Fibroblast of pulmonary artery (primary cell): ENCODE measurements at regions not wholly inside any gene's neighbourhood (a gene's known extent, or its start where the extent isn't known, plus 50 kb on each side); places are given as distances from the start of the nearest gene placed in this dataset.

ENCODE experiments used
- DNase-seq: peaks from one replicate; pipeline ENCODE4 v3.0.0-alpha.2; 2010; ENCODE audit warnings: low read depth
- H3K4me3 ChIP-seq: replicated peaks from 2 replicates; pipeline ENCODE4 v1.5.1; 2011; ENCODE audit warnings: low read depth, mild to moderate bottlenecking, control low read depth, low read length, moderate library complexity
- TF ChIP-seq, protein P1 (sequence below): IDR thresholded peaks from 2 replicates; pipeline ENCODE4 v1.5.1; 2011; ENCODE audit warnings: mild to moderate bottlenecking, control low read depth, low read length, inconsistent platforms; ENCODE audit errors: missing control alignments

DNA sequence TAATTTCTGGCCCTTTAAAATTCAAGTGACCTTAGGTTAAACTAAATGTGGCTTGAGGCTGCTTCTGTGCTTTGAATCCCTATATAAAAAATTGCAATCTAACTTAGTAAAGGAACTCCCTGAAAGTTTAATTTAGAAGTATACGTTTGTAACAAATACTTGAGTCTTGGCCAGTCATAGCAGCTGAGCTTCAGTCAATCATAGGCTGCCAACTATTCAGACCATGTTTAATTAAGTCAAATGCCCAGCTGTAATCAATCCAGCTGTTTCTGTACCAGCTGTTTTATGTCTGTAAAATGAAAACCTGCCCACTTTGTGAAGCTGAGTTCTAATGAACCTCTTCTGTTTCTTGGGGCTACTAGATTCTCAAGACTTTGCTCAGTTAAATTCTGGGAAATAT lies 760.1 kb downstream of the MAT2B start:
- TF ChIP-seq, protein P1, sequence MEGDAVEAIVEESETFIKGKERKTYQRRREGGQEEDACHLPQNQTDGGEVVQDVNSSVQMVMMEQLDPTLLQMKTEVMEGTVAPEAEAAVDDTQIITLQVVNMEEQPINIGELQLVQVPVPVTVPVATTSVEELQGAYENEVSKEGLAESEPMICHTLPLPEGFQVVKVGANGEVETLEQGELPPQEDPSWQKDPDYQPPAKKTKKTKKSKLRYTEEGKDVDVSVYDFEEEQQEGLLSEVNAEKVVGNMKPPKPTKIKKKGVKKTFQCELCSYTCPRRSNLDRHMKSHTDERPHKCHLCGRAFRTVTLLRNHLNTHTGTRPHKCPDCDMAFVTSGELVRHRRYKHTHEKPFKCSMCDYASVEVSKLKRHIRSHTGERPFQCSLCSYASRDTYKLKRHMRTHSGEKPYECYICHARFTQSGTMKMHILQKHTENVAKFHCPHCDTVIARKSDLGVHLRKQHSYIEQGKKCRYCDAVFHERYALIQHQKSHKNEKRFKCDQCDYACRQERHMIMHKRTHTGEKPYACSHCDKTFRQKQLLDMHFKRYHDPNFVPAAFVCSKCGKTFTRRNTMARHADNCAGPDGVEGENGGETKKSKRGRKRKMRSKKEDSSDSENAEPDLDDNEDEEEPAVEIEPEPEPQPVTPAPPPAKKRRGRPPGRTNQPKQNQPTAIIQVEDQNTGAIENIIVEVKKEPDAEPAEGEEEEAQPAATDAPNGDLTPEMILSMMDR, result no peak
- DNase-seq, result no peak
- no peak overlapping the region for H3K4me3 ChIP-seq

DNA sequence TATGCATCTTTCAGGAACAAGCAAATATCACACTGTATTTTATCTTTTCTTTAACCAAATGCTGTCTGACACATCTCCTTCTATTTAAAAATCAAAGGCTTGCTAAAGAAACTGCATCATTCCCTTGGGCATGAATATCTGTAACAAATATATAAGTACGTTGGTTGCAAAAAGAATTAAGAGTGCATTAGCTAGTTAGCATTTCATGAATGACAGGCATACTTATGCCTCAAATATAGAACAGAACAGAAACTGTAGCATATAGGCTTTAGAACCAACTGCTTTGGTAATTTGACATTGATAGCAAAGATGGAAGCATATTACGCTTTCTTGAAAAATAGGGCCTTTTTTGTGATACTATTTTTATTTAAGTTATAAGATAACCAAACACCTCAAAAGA lies 761.2 kb downstream of the MAT2B start:
- no peak overlapping the region for H3K4me3 ChIP-seq
- no peak for DNase-seq
- TF ChIP-seq, protein P1, result no peak

GRCh38 chr5:164277720-164278119 lies 772.3 kb downstream of the MAT2B start:
- no peak overlapping the region for H3K4me3 ChIP-seq
- peak; percentile 53 for DNase-seq
- TF ChIP-seq, protein P1, result no peak

DNA sequence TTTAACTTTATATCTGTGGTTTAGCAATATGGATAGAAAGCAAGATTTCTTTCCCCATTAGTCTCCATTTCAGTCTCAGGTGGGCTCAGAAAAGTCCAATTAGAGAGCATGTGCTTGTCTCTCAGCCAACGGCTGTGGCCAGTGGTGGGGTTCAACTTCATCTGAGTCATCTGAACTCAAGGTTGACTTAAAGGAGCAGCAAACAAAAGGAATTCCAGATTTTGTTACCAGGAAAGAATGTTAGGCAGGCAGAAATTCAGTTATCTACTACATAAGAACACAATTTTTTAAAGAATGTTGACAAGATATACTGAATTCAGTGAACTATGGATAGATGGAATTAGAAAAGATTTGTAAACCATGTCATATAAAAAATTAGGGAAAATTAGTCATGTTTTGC lies 784.1 kb downstream of the MAT2B start:
- peak; percentile 18 for DNase-seq
- TF ChIP-seq, protein P1, result no peak
- no peak overlapping the region for H3K4me3 ChIP-seq

DNA sequence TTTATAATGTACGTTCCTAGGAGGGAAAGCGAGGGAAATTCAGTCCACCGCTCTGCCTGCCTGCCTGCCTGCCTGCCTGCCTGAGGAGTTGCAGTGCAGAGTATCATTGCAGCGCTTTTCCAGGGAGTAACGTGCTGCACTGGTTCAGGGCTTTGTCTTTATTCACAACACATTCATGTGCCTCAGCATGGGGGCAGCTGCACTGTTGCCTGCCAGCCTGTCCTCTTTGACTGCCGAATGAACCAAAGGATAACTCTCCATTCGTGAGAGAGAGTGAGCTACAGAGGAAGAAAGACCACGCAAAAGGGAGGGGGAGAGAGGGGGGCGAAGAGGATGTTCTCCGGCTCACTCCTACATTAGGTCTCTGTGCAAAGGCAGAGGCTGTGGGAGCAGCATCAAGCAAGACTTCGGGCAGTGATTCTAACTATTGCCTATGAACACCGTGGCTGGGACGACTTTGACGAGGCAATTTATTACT lies 791.2 kb downstream of the MAT2B start:
- H3K4me3 ChIP-seq, result peak overlapping the region; percentile 10
- TF ChIP-seq, protein P1, result no peak
- peak; percentile 40 for DNase-seq

GRCh38 chr5:164298165-164298564 lies 792.7 kb downstream of the MAT2B start:
- TF ChIP-seq, protein P1, result no peak
- no peak overlapping the region for H3K4me3 ChIP-seq

GRCh38 chr5:164300295-164300694 lies 794.9 kb downstream of the MAT2B start:
- no peak overlapping the region for H3K4me3 ChIP-seq
- TF ChIP-seq, protein P1, result no peak
- DNase-seq, result no peak

More at GRCh38 chr5:164298165-164298564, 792.7 kb downstream of the MAT2B start:
- no peak for DNase-seq
